Right lobe of liver (tissue), 6 donors: ENCODE measurements at regions not wholly inside any gene's neighbourhood (a gene's known extent, or its start where the extent isn't known, plus 50 kb on each side); places are given as distances from the start of the nearest gene placed in this dataset.

ENCODE experiments used
- ATAC-seq, 4 donors: fragments of 200-7000 bp; cut with Tn5 transposase; one replicate each; pipeline ENCODE4 v1.9.1; 2020; ENCODE audit warnings: mild to moderate bottlenecking in 4 of 4, moderate library complexity in 4 of 4
- DNase-seq, 3 donors: peaks; one replicate each; pipeline ENCODE4 v3.0.0-alpha.2; 2020
- H3K27ac ChIP-seq, 3 donors: fragments of 200-600 bp; one replicate each; pipeline ENCODE4 v1.8.0; 2022
- H3K27me3 ChIP-seq, 2 donors: fragments of 200-600 bp; one replicate each; pipeline ENCODE4 v1.8.0; 2022
- H3K36me3 ChIP-seq, 4 donors: fragments of 200-600 bp; sonication (generic) in 1 of 4; one replicate each; pipeline versions ENCODE4 v1.5.1 to v1.8.0; 2017 to 2022; ENCODE audit warnings: control low read depth in 1 of 4
- H3K4me1 ChIP-seq, 4 donors: fragments of 200-600 bp; sonication (generic) in 1 of 4; one replicate each; pipeline versions ENCODE4 v1.5.1 to v1.8.0; 2017 to 2022; ENCODE audit warnings: control low read depth in 1 of 4
- H3K4me3 ChIP-seq, 3 donors: fragments of 200-600 bp; one replicate each; pipeline ENCODE4 v1.8.0; 2022
- H3K9me3 ChIP-seq, 4 donors: fragments of 200-600 bp; sonication (generic) in 1 of 4; one replicate each; pipeline versions ENCODE4 v1.5.1 to v1.8.0; 2017 to 2022; ENCODE audit warnings: control low read depth in 1 of 4
- POLR2A ChIP-seq: fragments of 450-650 bp; IDR thresholded peaks from one replicate; pipeline ENCODE4 v1.6.1; 2017; ENCODE audit warnings: antibody characterized with exemption, mild to moderate bottlenecking
- WGBS: methylation state at CpG from one replicate; pipeline ENCODE4 v1.1.6; 2018; ENCODE audit warnings: low coverage, low lambda C conversion rate; ENCODE audit not compliant: insufficient coverage; ENCODE audit errors: missing lambda C conversion rate; 5-methylcytosine and 5-hydroxymethylcytosine counted together
- intact Hi-C, 2 donors: fragments of 100-400 bp; cut with DNase I; formaldehyde crosslinking; loops; one replicate each; pipeline versions ENCODE4 v1.11.2 to v1.14.1; 2022
- TF ChIP-seq, protein P1 (sequence below), 4 donors: fragments of 200-600 bp in 3 of 4; fragments of 450-650 bp in 1 of 4; IDR thresholded peaks; one replicate each; pipeline versions ENCODE4 v1.5.1 to v1.8.0; 2016 to 2022; ENCODE audit warnings: antibody characterized with exemption in 4 of 4, mild to moderate bottlenecking in 2 of 4
- donor health status: DM: no; HTN: yes; CAD: no.
- donor health status: DM: no; HTN: no; CAD: no.
- donor health status: DM: no; HTN: no; CAD: no.
- donor health status: DM: no; HTN: yes; CAD: no.
- donor health status: DM: no; HTN: yes; CAD: no.

DNA sequence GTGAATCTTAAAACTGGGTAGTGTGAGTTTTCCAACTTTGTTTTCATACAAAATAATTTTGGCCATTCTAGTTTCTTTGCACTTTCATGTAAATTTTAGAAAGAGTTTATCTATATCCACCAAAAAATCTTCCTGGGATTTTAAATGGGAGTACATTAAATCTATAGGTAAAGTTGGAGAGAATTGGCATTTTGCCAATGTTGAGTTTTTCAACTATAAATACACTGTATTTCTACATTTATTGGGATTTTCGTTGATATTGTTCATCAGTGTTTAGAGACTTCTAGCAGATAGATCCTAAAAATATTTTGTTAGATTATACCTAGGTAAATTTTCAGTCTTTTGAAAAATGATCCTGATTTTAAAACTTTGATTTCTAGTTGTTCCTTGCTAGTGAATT is 83.1 kb upstream of the CCDC54 start:
- DNase-seq (no peak), ATAC-seq (no peak)
- TF ChIP-seq, protein P1, sequence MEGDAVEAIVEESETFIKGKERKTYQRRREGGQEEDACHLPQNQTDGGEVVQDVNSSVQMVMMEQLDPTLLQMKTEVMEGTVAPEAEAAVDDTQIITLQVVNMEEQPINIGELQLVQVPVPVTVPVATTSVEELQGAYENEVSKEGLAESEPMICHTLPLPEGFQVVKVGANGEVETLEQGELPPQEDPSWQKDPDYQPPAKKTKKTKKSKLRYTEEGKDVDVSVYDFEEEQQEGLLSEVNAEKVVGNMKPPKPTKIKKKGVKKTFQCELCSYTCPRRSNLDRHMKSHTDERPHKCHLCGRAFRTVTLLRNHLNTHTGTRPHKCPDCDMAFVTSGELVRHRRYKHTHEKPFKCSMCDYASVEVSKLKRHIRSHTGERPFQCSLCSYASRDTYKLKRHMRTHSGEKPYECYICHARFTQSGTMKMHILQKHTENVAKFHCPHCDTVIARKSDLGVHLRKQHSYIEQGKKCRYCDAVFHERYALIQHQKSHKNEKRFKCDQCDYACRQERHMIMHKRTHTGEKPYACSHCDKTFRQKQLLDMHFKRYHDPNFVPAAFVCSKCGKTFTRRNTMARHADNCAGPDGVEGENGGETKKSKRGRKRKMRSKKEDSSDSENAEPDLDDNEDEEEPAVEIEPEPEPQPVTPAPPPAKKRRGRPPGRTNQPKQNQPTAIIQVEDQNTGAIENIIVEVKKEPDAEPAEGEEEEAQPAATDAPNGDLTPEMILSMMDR (IDR thresholded peaks at IDR 0.05) = no peak
- TF ChIP-seq POLR2A = no peak
- H3K36me3 ChIP-seq = no peaks in the 10 kb centered on the region
- 23% methylated on average over 1 of the region's 1 CpG for WGBS
- H3K27ac ChIP-seq = no peak overlapping the region
- intact Hi-C loops = no loop called here
- H3K4me3 ChIP-seq = no peak overlapping the region
- H3K4me1 ChIP-seq = no peaks in the 10 kb centered on the region
- no peaks in the 10 kb centered on the region for H3K9me3 ChIP-seq
- no peaks in the 10 kb centered on the region for H3K27me3 ChIP-seq

DNA sequence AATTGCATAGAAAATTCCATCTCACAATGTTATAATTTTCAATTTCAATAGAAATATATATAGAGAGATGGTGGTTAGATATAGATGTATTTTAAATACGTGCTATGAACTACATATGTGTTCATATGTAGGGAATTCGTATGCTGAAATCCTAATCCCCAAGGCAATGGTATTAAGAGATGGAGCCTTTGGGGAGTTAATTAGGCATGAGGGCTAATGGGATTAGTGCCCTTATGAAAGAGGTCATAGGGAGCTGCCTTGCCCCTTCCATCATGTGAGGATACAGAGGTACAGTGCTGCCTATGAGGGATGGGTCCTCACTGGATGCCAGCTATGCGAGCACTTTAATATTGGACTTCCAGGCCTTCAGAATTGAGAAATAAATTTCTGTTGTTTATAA is 79.6 kb upstream of the CCDC54 start:
- WGBS = 59% methylated on average over 3 of the region's 3 CpGs
- ATAC-seq (no peak), DNase-seq (no peak)
- no peaks in the 10 kb centered on the region for H3K27me3 ChIP-seq
- no peaks in the 10 kb centered on the region for H3K36me3 ChIP-seq
- H3K27ac ChIP-seq = no peak overlapping the region
- no peak for TF ChIP-seq POLR2A
- TF ChIP-seq, protein P1 (IDR thresholded peaks at IDR 0.05) = no peak
- no peak overlapping the region for H3K4me3 ChIP-seq
- intact Hi-C loops = no loop called here
- no peaks in the 10 kb centered on the region for H3K4me1 ChIP-seq
- H3K9me3 ChIP-seq = no peaks in the 10 kb centered on the region

DNA sequence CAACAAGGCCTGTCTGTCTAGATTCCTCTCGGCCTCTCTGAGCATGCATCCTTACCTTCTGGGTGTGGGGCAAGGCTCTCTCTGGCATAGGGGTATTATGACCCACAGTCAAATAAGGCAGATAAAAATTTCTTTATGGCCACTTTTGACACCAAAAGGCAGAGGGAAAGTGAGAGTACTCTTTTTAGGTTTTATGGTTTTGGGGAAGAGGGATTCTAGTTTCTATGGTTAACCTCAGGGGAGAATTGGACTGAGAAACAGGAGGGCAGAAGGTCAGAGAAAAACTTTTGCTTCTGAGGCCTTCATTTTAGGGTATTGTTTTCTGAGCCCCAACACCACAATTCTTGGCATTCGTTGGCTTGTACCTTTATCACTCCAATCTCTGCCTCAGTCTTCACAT is 70.0 kb upstream of the CCDC54 start:
- H3K36me3 ChIP-seq = no peaks in the 10 kb centered on the region
- DNase-seq = no peak
- H3K4me1 ChIP-seq = no peaks in the 10 kb centered on the region
- 76% methylated on average over 2 of the region's 2 CpGs for WGBS
- no peak for TF ChIP-seq POLR2A
- TF ChIP-seq, protein P1 (IDR thresholded peaks at IDR 0.05) = no peak
- H3K9me3 ChIP-seq = no peaks in the 10 kb centered on the region
- H3K27me3 ChIP-seq = no peaks in the 10 kb centered on the region
- no peak overlapping the region for H3K4me3 ChIP-seq
- no peak overlapping the region for H3K27ac ChIP-seq
- ATAC-seq = no peak
- intact Hi-C loops = no loop called here

DNA sequence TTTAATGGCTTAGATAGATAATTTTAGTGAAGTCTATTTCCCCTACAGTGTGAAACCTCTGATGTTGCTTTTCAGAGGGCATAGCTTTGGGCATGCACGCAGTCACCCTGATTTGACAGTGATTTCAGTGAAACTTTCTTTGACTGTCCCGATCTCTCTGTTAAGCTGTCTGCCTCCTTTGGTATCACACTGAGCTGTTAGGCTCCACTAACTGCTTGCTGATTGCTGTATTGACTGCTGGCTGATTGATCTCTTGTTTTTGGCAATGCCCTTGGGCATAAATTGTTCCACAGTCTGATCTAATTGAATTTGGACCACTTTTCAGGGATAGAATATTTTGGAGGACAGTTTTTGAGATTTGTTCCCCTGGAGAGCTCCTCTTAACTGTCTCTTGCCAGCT is 68.5 kb upstream of the CCDC54 start:
- intact Hi-C loops = no loop called here
- no peak overlapping the region for H3K27ac ChIP-seq
- 7% methylated on average over 2 of the region's 2 CpGs for WGBS
- H3K4me3 ChIP-seq = no peak overlapping the region
- TF ChIP-seq POLR2A = no peak
- TF ChIP-seq, protein P1 (IDR thresholded peaks at IDR 0.05) = no peak
- ATAC-seq = no peak
- no peaks in the 10 kb centered on the region for H3K9me3 ChIP-seq
- H3K27me3 ChIP-seq = no peaks in the 10 kb centered on the region
- DNase-seq = no peak
- H3K4me1 ChIP-seq = no peaks in the 10 kb centered on the region
- no peaks in the 10 kb centered on the region for H3K36me3 ChIP-seq

DNA sequence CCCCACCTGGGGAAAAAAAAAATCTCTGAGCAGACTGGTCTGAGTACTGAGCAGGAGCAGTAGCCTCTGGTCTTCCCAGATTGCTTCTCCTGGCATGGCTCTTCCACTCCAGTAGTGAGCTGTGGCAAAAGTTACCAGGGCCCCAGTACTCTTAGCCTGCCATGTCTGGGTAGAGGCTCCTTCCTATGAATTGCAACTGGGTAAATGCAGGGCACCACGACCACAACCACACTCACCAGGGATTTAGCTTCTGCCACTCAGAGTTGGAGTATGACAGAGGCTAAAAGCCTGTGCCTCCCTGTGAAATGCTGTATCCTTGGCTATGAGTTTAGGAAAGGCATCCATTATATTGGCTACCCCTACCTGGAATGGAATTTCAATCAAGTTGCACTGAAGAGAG is 67.9 kb upstream of the CCDC54 start:
- no peak overlapping the region for H3K4me3 ChIP-seq
- no peak overlapping the region for H3K27ac ChIP-seq
- no peaks in the 10 kb centered on the region for H3K4me1 ChIP-seq
- no peaks in the 10 kb centered on the region for H3K27me3 ChIP-seq
- ATAC-seq = no peak
- no peak for TF ChIP-seq POLR2A
- TF ChIP-seq, protein P1 (IDR thresholded peaks at IDR 0.05) = no peak
- DNase-seq = no peak
- H3K36me3 ChIP-seq = no peaks in the 10 kb centered on the region
- no peaks in the 10 kb centered on the region for H3K9me3 ChIP-seq
- intact Hi-C loops = no loop called here
- WGBS = no CpG with 5 or more reads among the region's 1 CpG
